T-helper 17 cell (primary cell): ENCODE measurements at regions not wholly inside any gene's neighbourhood (a gene's known extent, or its start where the extent isn't known, plus 50 kb on each side); places are given as distances from the start of the nearest gene placed in this dataset.

Experiments used
- ATAC-seq: fragments of 150-1000 bp; cut with Tn5 transposase; 2 replicates; pipeline ENCODE4 v1.10.0; 2021; ENCODE audit warnings: mild to moderate bottlenecking, moderate library complexity
- DNase-seq, 3 donors: peaks; one replicate each; pipeline versions ENCODE4 v3.0.0 to v3.0.0-alpha.2; 2020 to 2021
- H3K9me3 ChIP-seq: one replicate; pipeline ENCODE4 v1.7.0; 2013; ENCODE audit warnings: low read length, mild to moderate bottlenecking; ENCODE audit not compliant: control insufficient read depth, poor library complexity, severe bottlenecking
- H3K27ac Mint-ChIP-seq: one replicate; pipeline ENCODE4 v1.8.0; 2022; ENCODE audit warnings: mild to moderate bottlenecking, moderate library complexity, mixed read lengths
- H3K27me3 Mint-ChIP-seq: one replicate; pipeline ENCODE4 v1.8.0; 2022; ENCODE audit warnings: mixed read lengths
- H3K36me3 Mint-ChIP-seq: one replicate; pipeline ENCODE4 v1.8.0; 2022; ENCODE audit warnings: low read depth, mixed read lengths
- H3K4me1 Mint-ChIP-seq: one replicate; pipeline ENCODE4 v1.8.0; 2022; ENCODE audit warnings: mild to moderate bottlenecking, mixed read lengths
- H3K4me3 Mint-ChIP-seq: one replicate; pipeline ENCODE4 v1.8.0; 2022; ENCODE audit warnings: mild to moderate bottlenecking, moderate library complexity, mixed read lengths

DNA sequence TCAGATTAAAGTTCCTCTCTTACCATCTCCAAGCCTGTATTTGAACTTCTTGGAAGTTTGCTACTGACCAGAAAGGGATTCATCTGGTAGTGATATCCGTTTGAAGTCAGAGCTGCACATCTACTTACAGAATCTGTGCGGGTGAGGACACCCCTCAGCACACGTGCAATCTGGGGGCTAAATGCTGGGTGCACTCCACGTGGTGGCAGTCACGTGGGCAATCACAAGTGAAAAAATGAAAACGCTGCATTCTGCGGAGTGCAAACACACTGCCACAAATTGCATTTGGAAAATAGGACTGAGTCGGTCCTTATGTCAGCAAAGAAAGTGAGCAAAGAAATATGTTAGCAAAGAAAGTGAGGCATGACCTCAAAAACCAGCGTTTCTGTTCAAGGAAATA is 76.1 kb upstream of the GYPC start:
- H3K4me3 Mint-ChIP-seq, result no peak overlapping the region
- H3K27ac Mint-ChIP-seq, result no peak overlapping the region
- H3K36me3 Mint-ChIP-seq, result peaks cover 2% of the 10 kb centered on the region
- DNase-seq (no peak), ATAC-seq (no peak)
- no peaks in the 10 kb centered on the region for H3K9me3 ChIP-seq
- peaks cover 33% of the 10 kb centered on the region for H3K27me3 Mint-ChIP-seq
- no peaks in the 10 kb centered on the region for H3K4me1 Mint-ChIP-seq

DNA sequence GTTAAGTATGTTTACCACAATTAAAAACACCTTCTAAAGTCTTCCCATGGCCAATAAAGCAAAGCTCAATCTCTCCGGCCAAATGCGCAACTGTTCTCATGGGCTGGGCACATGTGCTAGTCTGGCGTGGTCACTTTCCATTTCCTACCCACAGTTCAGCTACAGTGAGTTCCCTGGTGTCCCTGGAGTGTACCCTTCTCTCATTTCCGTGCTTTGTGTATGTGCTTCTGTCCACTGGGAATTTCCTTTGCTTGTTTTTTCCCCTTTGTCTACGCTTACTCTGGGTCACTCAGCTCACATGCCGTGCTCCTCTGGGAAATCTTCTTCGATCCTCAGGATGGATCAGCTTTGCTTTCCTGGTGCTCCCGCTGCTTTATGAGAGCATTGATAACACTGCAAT is 69.6 kb upstream of the GYPC start:
- peaks cover 40% of the 10 kb centered on the region for H3K27me3 Mint-ChIP-seq
- peaks cover 2% of the 10 kb centered on the region for H3K36me3 Mint-ChIP-seq
- no peaks in the 10 kb centered on the region for H3K9me3 ChIP-seq
- H3K27ac Mint-ChIP-seq, result no peak overlapping the region
- no peaks in the 10 kb centered on the region for H3K4me1 Mint-ChIP-seq
- ATAC-seq, result no peak
- DNase-seq, result no peak
- H3K4me3 Mint-ChIP-seq, result no peak overlapping the region

DNA sequence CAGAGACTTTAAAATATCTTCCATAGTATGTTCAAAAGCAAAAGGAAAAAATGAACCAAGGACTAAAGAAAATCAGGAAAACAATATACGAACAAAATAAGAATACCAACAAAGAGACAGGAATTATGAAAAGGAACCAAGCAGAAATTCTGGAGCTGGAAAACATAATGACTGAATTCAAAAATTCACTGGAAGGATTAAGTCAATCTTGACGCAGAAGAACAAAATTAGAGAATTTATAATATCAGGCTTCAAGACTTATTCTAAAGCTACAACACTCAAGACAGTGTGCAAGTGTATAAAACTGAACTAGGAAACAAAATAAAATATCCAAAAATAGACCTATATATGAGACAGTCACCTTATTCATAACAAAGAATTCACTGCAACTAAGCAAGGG is 56.9 kb upstream of the GYPC start:
- H3K27me3 Mint-ChIP-seq, result no peaks in the 10 kb centered on the region
- DNase-seq (no peak), ATAC-seq (no peak)
- H3K9me3 ChIP-seq, result no peaks in the 10 kb centered on the region
- no peak overlapping the region for H3K4me3 Mint-ChIP-seq
- no peaks in the 10 kb centered on the region for H3K4me1 Mint-ChIP-seq
- no peak overlapping the region for H3K27ac Mint-ChIP-seq
- H3K36me3 Mint-ChIP-seq, result peaks cover 3% of the 10 kb centered on the region

DNA sequence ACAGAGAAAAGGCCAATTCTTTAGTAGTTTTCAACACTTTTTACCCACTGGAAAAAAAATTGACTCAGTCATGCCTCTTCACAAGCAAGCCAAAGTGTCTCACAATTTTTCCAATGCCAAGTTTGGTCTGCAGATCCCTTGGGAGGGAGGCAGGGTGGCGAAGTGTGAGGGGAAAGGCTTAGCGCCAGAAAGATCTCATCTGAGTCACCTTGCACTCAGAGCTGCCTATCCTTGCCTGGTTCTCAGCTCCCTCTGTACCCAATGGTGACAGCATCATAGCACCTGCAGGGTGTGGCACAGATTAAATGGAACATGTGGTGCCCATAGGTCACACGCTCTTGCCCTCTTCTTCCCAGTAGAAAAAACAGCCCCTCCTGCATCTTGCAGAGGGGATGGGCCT is 55.2 kb upstream of the GYPC start:
- DNase-seq (no peak), ATAC-seq (no peak)
- peaks cover 3% of the 10 kb centered on the region for H3K9me3 ChIP-seq
- H3K4me1 Mint-ChIP-seq, result no peaks in the 10 kb centered on the region
- peaks cover 3% of the 10 kb centered on the region for H3K36me3 Mint-ChIP-seq
- no peak overlapping the region for H3K27ac Mint-ChIP-seq
- no peaks in the 10 kb centered on the region for H3K27me3 Mint-ChIP-seq
- H3K4me3 Mint-ChIP-seq, result no peak overlapping the region

- H3K27ac Mint-ChIP-seq, result no peak overlapping the region
- ATAC-seq (no peak), DNase-seq (no peak)
- H3K4me3 Mint-ChIP-seq, result no peak overlapping the region
- H3K36me3 Mint-ChIP-seq, result peaks cover 3% of the 10 kb centered on the region
- H3K4me1 Mint-ChIP-seq, result no peaks in the 10 kb centered on the region
- no peaks in the 10 kb centered on the region for H3K27me3 Mint-ChIP-seq
- peaks cover 3% of the 10 kb centered on the region for H3K9me3 ChIP-seq
These were observed 53.6 kb upstream of the GYPC start for GRCh38 chr2:126602334-126602733.
